ENCODE measurements at regions not wholly inside any gene's neighbourhood (a gene's known extent, or its start where the extent isn't known, plus 50 kb on each side); places are given as distances from the start of the nearest gene placed in this dataset.

GRCh38 chr6:141667580-141668309 lies 465.0 kb upstream of the GJE1 start:
- H3K36me3 ChIP-seq (ENCODE audit: control insufficient read depth, insufficient read depth, low read length): no peaks in the 10 kb centered on the region
- no peaks in the 10 kb centered on the region for H3K27me3 ChIP-seq (replicated peaks; ENCODE audit: control insufficient read depth, insufficient read depth, low read length, poor library complexity, severe bottlenecking)
- no peaks in the 10 kb centered on the region for H3K9me3 ChIP-seq (ENCODE audit: control insufficient read depth, low read length)
- no peak overlapping the region for H3K27ac ChIP-seq (ENCODE audit: insufficient read depth, low read length, poor library complexity, severe bottlenecking)
- no peak overlapping the region for H3K4me3 ChIP-seq (ENCODE audit: insufficient read depth, low read depth, low read length, poor library complexity, severe bottlenecking)
- no peak for DNase-seq
- H3K4me1 ChIP-seq (ENCODE audit: control insufficient read depth, insufficient read depth, low read length, poor library complexity, severe bottlenecking): no peaks in the 10 kb centered on the region

GRCh38 chr6:141666187-141666586 lies 466.5 kb upstream of the GJE1 start:
- Histone ChIP-seq H3K9me3 (ENCODE audit: control insufficient read depth, low read length) (no peaks in the 10 kb centered on the region), H3K27me3 (replicated peaks; ENCODE audit: control insufficient read depth, insufficient read depth, low read length, poor library complexity, severe bottlenecking) (no peaks in the 10 kb centered on the region), H3K4me1 (ENCODE audit: control insufficient read depth, insufficient read depth, low read length, poor library complexity, severe bottlenecking) (no peaks in the 10 kb centered on the region), H3K4me3 (ENCODE audit: insufficient read depth, low read depth, low read length, poor library complexity, severe bottlenecking) (no peak overlapping the region), H3K36me3 (ENCODE audit: control insufficient read depth, insufficient read depth, low read length) (no peaks in the 10 kb centered on the region), H3K27ac (ENCODE audit: insufficient read depth, low read length, poor library complexity, severe bottlenecking) (no peak overlapping the region)
- DNase-seq: no peak

GRCh38 chr6:141664744-141665143 lies 468.0 kb upstream of the GJE1 start:
- H3K4me1 ChIP-seq (ENCODE audit: control insufficient read depth, insufficient read depth, low read length, poor library complexity, severe bottlenecking): no peaks in the 10 kb centered on the region
- no peaks in the 10 kb centered on the region for H3K9me3 ChIP-seq (ENCODE audit: control insufficient read depth, low read length)
- DNase-seq: no peak
- no peaks in the 10 kb centered on the region for H3K36me3 ChIP-seq (ENCODE audit: control insufficient read depth, insufficient read depth, low read length)
- H3K27ac ChIP-seq (ENCODE audit: insufficient read depth, low read length, poor library complexity, severe bottlenecking): no peak overlapping the region
- no peak overlapping the region for H3K4me3 ChIP-seq (ENCODE audit: insufficient read depth, low read depth, low read length, poor library complexity, severe bottlenecking)
- H3K27me3 ChIP-seq (replicated peaks; ENCODE audit: control insufficient read depth, insufficient read depth, low read length, poor library complexity, severe bottlenecking): no peaks in the 10 kb centered on the region

GRCh38 chr6:141659582-141659981 lies 473.1 kb upstream of the GJE1 start:
- DNase-seq: no peak
- H3K9me3 ChIP-seq (ENCODE audit: control insufficient read depth, low read length): no peaks in the 10 kb centered on the region
- H3K27ac ChIP-seq (ENCODE audit: insufficient read depth, low read length, poor library complexity, severe bottlenecking): no peak overlapping the region
- no peaks in the 10 kb centered on the region for H3K36me3 ChIP-seq (ENCODE audit: control insufficient read depth, insufficient read depth, low read length)
- H3K27me3 ChIP-seq (replicated peaks; ENCODE audit: control insufficient read depth, insufficient read depth, low read length, poor library complexity, severe bottlenecking): no peaks in the 10 kb centered on the region
- no peaks in the 10 kb centered on the region for H3K4me1 ChIP-seq (ENCODE audit: control insufficient read depth, insufficient read depth, low read length, poor library complexity, severe bottlenecking)
- H3K4me3 ChIP-seq (ENCODE audit: insufficient read depth, low read depth, low read length, poor library complexity, severe bottlenecking): no peak overlapping the region

- Histone ChIP-seq H3K4me1 (ENCODE audit: control insufficient read depth, insufficient read depth, low read length, poor library complexity, severe bottlenecking) (no peaks in the 10 kb centered on the region), H3K36me3 (ENCODE audit: control insufficient read depth, insufficient read depth, low read length) (no peaks in the 10 kb centered on the region), H3K27ac (ENCODE audit: insufficient read depth, low read length, poor library complexity, severe bottlenecking) (no peak overlapping the region), H3K4me3 (ENCODE audit: insufficient read depth, low read depth, low read length, poor library complexity, severe bottlenecking) (no peak overlapping the region), H3K27me3 (replicated peaks; ENCODE audit: control insufficient read depth, insufficient read depth, low read length, poor library complexity, severe bottlenecking) (no peaks in the 10 kb centered on the region), H3K9me3 (ENCODE audit: control insufficient read depth, low read length) (no peaks in the 10 kb centered on the region)
- no peak for DNase-seq
These were observed 474.0 kb upstream of the GJE1 start for GRCh38 chr6:141658696-141659095.

GRCh38 chr6:141657812-141658211 lies 474.9 kb upstream of the GJE1 start:
- Histone ChIP-seq H3K4me1 (ENCODE audit: control insufficient read depth, insufficient read depth, low read length, poor library complexity, severe bottlenecking) (no peaks in the 10 kb centered on the region), H3K9me3 (ENCODE audit: control insufficient read depth, low read length) (no peaks in the 10 kb centered on the region), H3K27me3 (replicated peaks; ENCODE audit: control insufficient read depth, insufficient read depth, low read length, poor library complexity, severe bottlenecking) (no peaks in the 10 kb centered on the region), H3K27ac (ENCODE audit: insufficient read depth, low read length, poor library complexity, severe bottlenecking) (no peak overlapping the region), H3K36me3 (ENCODE audit: control insufficient read depth, insufficient read depth, low read length) (no peaks in the 10 kb centered on the region), H3K4me3 (ENCODE audit: insufficient read depth, low read depth, low read length, poor library complexity, severe bottlenecking) (no peak overlapping the region)
- no peak for DNase-seq

- Histone ChIP-seq H3K36me3 (ENCODE audit: control insufficient read depth, insufficient read depth, low read length) (no peaks in the 10 kb centered on the region), H3K4me1 (ENCODE audit: control insufficient read depth, insufficient read depth, low read length, poor library complexity, severe bottlenecking) (no peaks in the 10 kb centered on the region), H3K27ac (ENCODE audit: insufficient read depth, low read length, poor library complexity, severe bottlenecking) (no peak overlapping the region), H3K27me3 (replicated peaks; ENCODE audit: control insufficient read depth, insufficient read depth, low read length, poor library complexity, severe bottlenecking) (no peaks in the 10 kb centered on the region), H3K4me3 (ENCODE audit: insufficient read depth, low read depth, low read length, poor library complexity, severe bottlenecking) (no peak overlapping the region), H3K9me3 (ENCODE audit: control insufficient read depth, low read length) (no peaks in the 10 kb centered on the region)
- DNase-seq: no peak
These were observed 479.1 kb upstream of the GJE1 start for GRCh38 chr6:141653590-141653989.

- H3K4me3 ChIP-seq (ENCODE audit: insufficient read depth, low read depth, low read length, poor library complexity, severe bottlenecking): no peak overlapping the region
- no peaks in the 10 kb centered on the region for H3K9me3 ChIP-seq (ENCODE audit: control insufficient read depth, low read length)
- DNase-seq: no peak
- H3K36me3 ChIP-seq (ENCODE audit: control insufficient read depth, insufficient read depth, low read length): no peaks in the 10 kb centered on the region
- no peak overlapping the region for H3K27ac ChIP-seq (ENCODE audit: insufficient read depth, low read length, poor library complexity, severe bottlenecking)
- H3K4me1 ChIP-seq (ENCODE audit: control insufficient read depth, insufficient read depth, low read length, poor library complexity, severe bottlenecking): no peaks in the 10 kb centered on the region
- H3K27me3 ChIP-seq (replicated peaks; ENCODE audit: control insufficient read depth, insufficient read depth, low read length, poor library complexity, severe bottlenecking): no peaks in the 10 kb centered on the region
These were observed 490.8 kb upstream of the GJE1 start for GRCh38 chr6:141641951-141642350.

GRCh38 chr6:141641406-141641805 lies 491.3 kb upstream of the GJE1 start:
- no peak overlapping the region for H3K27ac ChIP-seq (ENCODE audit: insufficient read depth, low read length, poor library complexity, severe bottlenecking)
- H3K9me3 ChIP-seq (ENCODE audit: control insufficient read depth, low read length): no peaks in the 10 kb centered on the region
- H3K36me3 ChIP-seq (ENCODE audit: control insufficient read depth, insufficient read depth, low read length): no peaks in the 10 kb centered on the region
- no peak overlapping the region for H3K4me3 ChIP-seq (ENCODE audit: insufficient read depth, low read depth, low read length, poor library complexity, severe bottlenecking)
- no peaks in the 10 kb centered on the region for H3K27me3 ChIP-seq (replicated peaks; ENCODE audit: control insufficient read depth, insufficient read depth, low read length, poor library complexity, severe bottlenecking)
- DNase-seq: no peak
- no peaks in the 10 kb centered on the region for H3K4me1 ChIP-seq (ENCODE audit: control insufficient read depth, insufficient read depth, low read length, poor library complexity, severe bottlenecking)

- H3K36me3 ChIP-seq (ENCODE audit: control insufficient read depth, insufficient read depth, low read length): no peaks in the 10 kb centered on the region
- H3K9me3 ChIP-seq (ENCODE audit: control insufficient read depth, low read length): no peaks in the 10 kb centered on the region
- H3K4me3 ChIP-seq (ENCODE audit: insufficient read depth, low read depth, low read length, poor library complexity, severe bottlenecking): no peak overlapping the region
- no peaks in the 10 kb centered on the region for H3K4me1 ChIP-seq (ENCODE audit: control insufficient read depth, insufficient read depth, low read length, poor library complexity, severe bottlenecking)
- DNase-seq: no peak
- H3K27me3 ChIP-seq (replicated peaks; ENCODE audit: control insufficient read depth, insufficient read depth, low read length, poor library complexity, severe bottlenecking): no peaks in the 10 kb centered on the region
- H3K27ac ChIP-seq (ENCODE audit: insufficient read depth, low read length, poor library complexity, severe bottlenecking): no peak overlapping the region
These were observed 497.1 kb upstream of the GJE1 start for GRCh38 chr6:141635621-141636020.

All from effector memory CD4-positive, alpha-beta T cell (primary cell).